HepG2 (cell line): ENCODE measurements at regions not wholly inside any gene's neighbourhood (a gene's known extent, or its start where the extent isn't known, plus 50 kb on each side); places are given as distances from the start of the nearest gene placed in this dataset.

Source experiments
- CTCF ChIP-seq: sonication (generic); formaldehyde crosslinking; IDR thresholded peaks from 2 replicates; pipeline ENCODE4 v1.5.0; 2020; ENCODE audit warnings: mild to moderate bottlenecking, missing genetic modification reagents, moderate library complexity
- FOXK1 ChIP-seq: sonication (generic); formaldehyde crosslinking; IDR thresholded peaks from 2 replicates; pipeline ENCODE4 v1.4.0; 2020; ENCODE audit warnings: low read depth, missing genetic modification reagents, borderline replicate concordance
- GRHL1 ChIP-seq: sonication (generic); formaldehyde crosslinking; conservative IDR thresholded peaks from 2 replicates; pipeline ENCODE4 v1.8.0; 2022; ENCODE audit warnings: missing genetic modification reagents
- HNRNPK ChIP-seq: fragments of 200-400 bp; formaldehyde crosslinking; IDR thresholded peaks from 2 replicates; pipeline ENCODE4 v1.6.1; 2018; ENCODE audit warnings: low read length, low read depth, moderate library complexity, mild to moderate bottlenecking; ENCODE audit not compliant: poor library complexity, severe bottlenecking
- MED13 ChIP-seq: sonication (generic); formaldehyde crosslinking; IDR thresholded peaks from 2 replicates; pipeline ENCODE4 v1.5.0; 2020; ENCODE audit warnings: missing genetic modification reagents
- MYNN ChIP-seq: sonication (generic); formaldehyde crosslinking; IDR thresholded peaks from 2 replicates; pipeline ENCODE4 v1.4.0; 2020; ENCODE audit warnings: mild to moderate bottlenecking, low read depth, missing genetic modification reagents
- NCOR1 ChIP-seq: fragments of 200-600 bp; sonication (generic); IDR thresholded peaks from 2 replicates; pipeline ENCODE4 v1.7.0; 2017; ENCODE audit warnings: antibody characterized with exemption, low read length, borderline replicate concordance
- RAD21 ChIP-seq: fragments of 450-650 bp; formaldehyde crosslinking; IDR thresholded peaks from 2 replicates; pipeline ENCODE4 v1.5.0; 2020; ENCODE audit warnings: mild to moderate bottlenecking
- RFX5 ChIP-seq: IDR thresholded peaks from 2 replicates; pipeline ENCODE4 v1.6.1; 2011; ENCODE audit warnings: low read depth, low read length, improper control_type of control experiment
- SP1 ChIP-seq, 2 experiments: fragments of 450-650 bp in 1 of 2; sonication (generic) in 1 of 2; formaldehyde crosslinking in 1 of 2; IDR thresholded peaks; 2 replicates each; pipeline versions ENCODE4 v1.4.0 to v1.6.1; 2016 to 2020; ENCODE audit warnings: missing genetic modification reagents in 1 of 2
- ZFAT ChIP-seq: sonication (generic); formaldehyde crosslinking; conservative IDR thresholded peaks from 2 replicates; pipeline ENCODE4 v1.8.1; 2023; ENCODE audit warnings: missing genetic modification reagents, inconsistent platforms
- ZNF281 ChIP-seq: sonication (generic); formaldehyde crosslinking; IDR thresholded peaks from 2 replicates; pipeline ENCODE4 v1.4.0; 2020; ENCODE audit warnings: missing genetic modification reagents, borderline replicate concordance

- TF ChIP-seq SP1 (IDR thresholded peaks at IDR 0.05) (no peak), SP1 (CRISPR knock-in tag; IDR thresholded peaks at IDR 0.05) (no peak), RAD21 (CRISPR knock-in tag) (no peak), CTCF (CRISPR knock-in tag) (no peak), NCOR1 (no peak), ZFAT (CRISPR knock-in tag) (no peak), RFX5 (no peak), ZNF281 (CRISPR knock-in tag) (no peak), MED13 (CRISPR knock-in tag) (no peak), GRHL1 (CRISPR knock-in tag) (no peak), HNRNPK (no peak), MYNN (CRISPR knock-in tag) (no peak), FOXK1 (no peak)
These were observed 797.6 kb upstream of the MBL2 start for GRCh38 chr10:53570221-53570620.
